Mesothelial cell of epicardium (in vitro differentiated cells): ENCODE measurements at regions not wholly inside any gene's neighbourhood (a gene's known extent, or its start where the extent isn't known, plus 50 kb on each side); places are given as distances from the start of the nearest gene placed in this dataset.

Source experiments
- DNase-seq, 2 experiments: peaks; one replicate each; pipeline ENCODE4 v3.0.0; 2021; ENCODE audit warnings: low spot score in 2 of 2; ENCODE audit not compliant: unreplicated experiment in 2 of 2
- H3K27ac Mint-ChIP-seq: 2 replicates; pipeline ENCODE4 v1.8.0; 2021; ENCODE audit warnings: mixed read lengths
- H3K27me3 Mint-ChIP-seq: 2 replicates; pipeline ENCODE4 v1.8.0; 2021; ENCODE audit warnings: low read depth, mixed read lengths
- H3K36me3 Mint-ChIP-seq: 2 replicates; pipeline ENCODE4 v1.8.0; 2021; ENCODE audit warnings: mixed read lengths
- H3K4me1 Mint-ChIP-seq: 2 replicates; pipeline ENCODE4 v1.8.0; 2021; ENCODE audit warnings: mixed read lengths
- H3K4me3 Mint-ChIP-seq: 2 replicates; pipeline ENCODE4 v1.8.0; 2021; ENCODE audit warnings: mild to moderate bottlenecking, moderate library complexity, mixed read lengths
- H3K9me3 Mint-ChIP-seq: 2 replicates; pipeline ENCODE4 v1.8.0; 2021; ENCODE audit warnings: mixed read lengths
- TF ChIP-seq, protein P1 (sequence below): fragments of 200-600 bp; sonication (generic); IDR thresholded peaks from one replicate; pipeline ENCODE4 v1.5.0; 2021; ENCODE audit warnings: antibody characterized with exemption; ENCODE audit not compliant: unreplicated experiment

DNA sequence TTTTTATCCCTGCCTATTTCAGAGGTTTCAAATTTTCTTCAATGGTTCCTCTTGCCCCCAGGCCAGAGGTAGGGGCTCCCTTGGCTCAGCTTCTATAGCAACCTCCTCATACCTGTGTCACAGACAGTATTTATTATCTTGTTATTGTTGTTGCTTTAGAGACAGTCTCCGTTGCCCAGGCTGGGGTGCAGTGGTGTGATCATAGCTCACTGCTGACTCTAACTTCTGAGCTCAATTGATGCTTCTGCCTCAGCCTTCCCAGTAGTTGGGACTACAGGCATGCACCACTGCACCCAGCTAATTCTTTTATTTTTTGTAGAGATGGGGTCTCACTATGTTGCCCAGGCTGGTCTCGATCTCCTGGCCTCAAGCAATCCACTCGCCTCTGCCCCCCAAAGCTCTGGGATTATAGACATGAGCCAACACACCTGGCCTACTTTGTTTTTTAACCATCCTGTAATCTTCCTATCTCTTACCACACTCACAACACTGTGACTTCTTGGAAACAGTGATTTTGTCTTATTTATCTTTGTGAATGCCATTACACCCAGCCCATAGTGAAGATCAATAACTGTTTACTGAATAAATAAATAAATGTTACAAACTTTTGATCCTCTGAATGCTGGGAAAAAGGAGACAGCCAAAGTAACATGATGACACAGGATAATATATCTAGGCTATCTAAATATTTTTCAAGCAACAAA lies 95.9 kb downstream of the PHLDA1 start:
- TF ChIP-seq, protein P1, sequence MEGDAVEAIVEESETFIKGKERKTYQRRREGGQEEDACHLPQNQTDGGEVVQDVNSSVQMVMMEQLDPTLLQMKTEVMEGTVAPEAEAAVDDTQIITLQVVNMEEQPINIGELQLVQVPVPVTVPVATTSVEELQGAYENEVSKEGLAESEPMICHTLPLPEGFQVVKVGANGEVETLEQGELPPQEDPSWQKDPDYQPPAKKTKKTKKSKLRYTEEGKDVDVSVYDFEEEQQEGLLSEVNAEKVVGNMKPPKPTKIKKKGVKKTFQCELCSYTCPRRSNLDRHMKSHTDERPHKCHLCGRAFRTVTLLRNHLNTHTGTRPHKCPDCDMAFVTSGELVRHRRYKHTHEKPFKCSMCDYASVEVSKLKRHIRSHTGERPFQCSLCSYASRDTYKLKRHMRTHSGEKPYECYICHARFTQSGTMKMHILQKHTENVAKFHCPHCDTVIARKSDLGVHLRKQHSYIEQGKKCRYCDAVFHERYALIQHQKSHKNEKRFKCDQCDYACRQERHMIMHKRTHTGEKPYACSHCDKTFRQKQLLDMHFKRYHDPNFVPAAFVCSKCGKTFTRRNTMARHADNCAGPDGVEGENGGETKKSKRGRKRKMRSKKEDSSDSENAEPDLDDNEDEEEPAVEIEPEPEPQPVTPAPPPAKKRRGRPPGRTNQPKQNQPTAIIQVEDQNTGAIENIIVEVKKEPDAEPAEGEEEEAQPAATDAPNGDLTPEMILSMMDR = no peak
- Mint-ChIP-seq H3K9me3 (peaks cover 3% of the 10 kb centered on the region), H3K4me3 (no peak overlapping the region)

DNA sequence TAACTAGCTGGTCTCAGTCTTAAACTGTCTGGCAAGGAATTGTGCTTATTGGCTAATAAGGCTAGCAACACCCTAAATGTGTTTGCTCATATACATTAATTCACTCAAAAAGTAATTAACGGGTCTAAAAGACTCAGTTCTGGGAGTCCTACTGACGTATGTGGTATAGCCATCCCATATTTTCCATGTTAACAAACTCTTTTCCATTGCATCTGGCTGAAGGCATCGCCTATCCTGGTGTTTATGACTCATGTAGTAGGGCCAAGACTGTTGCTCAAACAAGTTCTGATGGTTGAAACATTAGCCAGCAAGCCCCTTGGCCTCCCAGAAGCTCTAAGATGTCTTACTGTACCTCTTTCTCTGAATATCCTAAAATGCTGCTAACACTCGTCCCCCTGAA lies 98.5 kb downstream of the PHLDA1 start:
- Mint-ChIP-seq H3K36me3 (no peaks in the 10 kb centered on the region), H3K4me3 (no peak overlapping the region), H3K9me3 (no peaks in the 10 kb centered on the region), H3K27me3 (no peaks in the 10 kb centered on the region), H3K4me1 (peaks cover 15% of the 10 kb centered on the region), H3K27ac (no peak overlapping the region)
- TF ChIP-seq, protein P1 = no peak
- DNase-seq = no peak

More for the DNA sequence above, 95.9 kb downstream of the PHLDA1 start:
- Mint-ChIP-seq H3K27ac (peak overlapping the region; percentile 45), H3K4me1 (peaks cover 15% of the 10 kb centered on the region), H3K36me3 (peaks cover 1% of the 10 kb centered on the region), H3K27me3 (no peaks in the 10 kb centered on the region)
- DNase-seq = no peak

DNA sequence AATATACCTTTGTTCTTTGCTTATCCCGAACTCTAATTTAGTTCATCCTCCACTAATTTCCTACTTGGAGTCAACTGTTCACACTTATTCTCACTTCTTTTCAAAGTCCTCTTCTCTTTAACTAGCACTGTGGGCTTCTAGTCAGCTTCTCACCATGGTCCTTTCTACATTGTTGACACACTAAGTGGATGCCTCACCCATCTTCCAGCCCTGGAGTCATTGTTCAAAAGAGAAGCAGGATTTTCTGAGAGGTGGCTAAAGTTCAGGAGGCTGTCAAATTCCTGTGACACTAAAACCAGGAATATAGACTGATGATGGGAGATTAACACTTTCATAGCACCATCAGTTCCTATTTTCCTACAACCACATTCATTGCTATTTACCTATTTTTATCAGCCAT lies 99.3 kb downstream of the PHLDA1 start:
- Mint-ChIP-seq H3K4me3 (no peak overlapping the region), H3K4me1 (peaks cover 15% of the 10 kb centered on the region), H3K9me3 (peaks cover 7% of the 10 kb centered on the region), H3K36me3 (no peaks in the 10 kb centered on the region), H3K27me3 (no peaks in the 10 kb centered on the region), H3K27ac (no peak overlapping the region)
- TF ChIP-seq, protein P1 = no peak
- DNase-seq = no peak

DNA sequence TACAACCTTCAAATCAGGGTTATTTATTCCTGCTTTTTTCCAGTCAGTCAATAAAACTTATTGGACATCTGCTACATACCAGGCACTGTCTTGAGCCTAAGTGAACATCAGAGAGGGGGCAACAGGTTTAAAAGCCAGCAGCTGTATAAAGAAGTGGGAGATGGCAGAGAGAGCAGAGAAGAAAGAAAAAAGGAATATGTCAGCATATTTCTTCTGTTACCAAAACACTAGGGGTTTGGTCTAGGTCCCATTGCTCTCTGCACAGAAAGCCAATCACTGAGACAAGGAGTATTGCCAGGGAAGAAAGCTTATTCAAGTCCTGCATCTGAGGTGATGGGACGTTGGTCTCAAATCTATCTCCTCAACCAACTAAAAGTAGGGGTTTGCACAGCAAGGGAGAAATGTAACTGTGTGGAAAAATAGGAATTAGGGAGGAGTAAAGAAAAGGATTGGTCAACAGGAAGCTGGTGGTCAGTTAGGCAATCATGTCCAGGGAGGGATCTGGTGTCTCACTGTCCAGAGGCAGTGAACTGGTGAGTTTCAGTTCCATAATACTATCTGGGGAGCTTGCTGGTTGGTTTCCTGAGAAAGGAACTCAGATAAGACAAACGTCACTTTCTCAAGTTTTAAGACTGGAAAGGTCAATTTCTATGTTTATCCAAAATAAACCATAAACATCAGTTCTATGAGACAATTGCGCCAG lies 107.5 kb downstream of the PHLDA1 start:
- Mint-ChIP-seq H3K36me3 (peaks cover 15% of the 10 kb centered on the region), H3K4me1 (peaks cover 16% of the 10 kb centered on the region)

DNA sequence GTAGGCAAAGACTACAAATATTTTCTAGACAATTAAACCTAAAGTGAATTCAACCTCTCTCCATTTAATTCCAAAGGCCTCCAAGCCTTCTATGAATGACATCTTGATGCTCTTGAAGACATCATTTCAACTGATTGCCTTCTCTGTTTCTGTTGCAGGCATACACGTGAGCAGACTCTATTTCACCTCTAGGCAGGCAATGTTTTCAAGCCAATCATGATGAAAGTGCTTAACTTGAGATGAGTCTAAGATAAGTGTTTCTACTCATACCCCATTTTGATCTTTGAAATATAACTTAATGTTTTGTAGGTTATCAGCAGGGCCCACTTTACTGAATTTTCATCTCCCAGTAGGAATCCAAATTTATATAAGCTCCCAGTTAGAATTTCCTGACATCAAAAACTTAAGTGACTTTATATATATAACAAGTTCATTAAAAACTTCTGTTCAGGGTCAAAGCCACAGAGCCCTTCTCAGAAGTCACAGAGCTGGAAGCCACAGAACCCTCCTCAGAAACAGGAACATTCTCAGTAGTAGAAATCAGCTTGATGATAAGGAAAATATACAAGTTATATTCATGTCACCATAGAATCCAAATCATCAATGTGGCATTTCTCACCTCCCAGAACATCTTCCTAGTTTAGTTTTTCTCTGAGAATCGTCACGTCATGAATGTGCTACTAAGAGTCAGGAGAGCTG lies 108.5 kb downstream of the PHLDA1 start:
- Mint-ChIP-seq H3K9me3 (peaks cover 34% of the 10 kb centered on the region), H3K36me3 (peaks cover 15% of the 10 kb centered on the region), H3K27me3 (no peaks in the 10 kb centered on the region), H3K27ac (no peak overlapping the region), H3K4me3 (no peak overlapping the region), H3K4me1 (peaks cover 20% of the 10 kb centered on the region)
- TF ChIP-seq, protein P1 = no peak
- no peak for DNase-seq

More for the DNA sequence above, 107.5 kb downstream of the PHLDA1 start:
- Mint-ChIP-seq H3K9me3 (peaks cover 34% of the 10 kb centered on the region), H3K4me3 (no peak overlapping the region), H3K27ac (no peak overlapping the region), H3K27me3 (no peaks in the 10 kb centered on the region)
- TF ChIP-seq, protein P1 = no peak
- no peak for DNase-seq
